Hepatocyte (in vitro differentiated cells): ENCODE measurements at regions not wholly inside any gene's neighbourhood (a gene's known extent, or its start where the extent isn't known, plus 50 kb on each side); places are given as distances from the start of the nearest gene placed in this dataset.

Experiments used
- DNase-seq: peaks from one replicate; pipeline ENCODE4 v3.0.0-alpha.2; 2016; ENCODE audit warnings: low spot score
- H2AFZ ChIP-seq: fragments of 200-600 bp; sonication (generic); 2 replicates; pipeline ENCODE4 v1.6.0; 2016; ENCODE audit warnings: antibody characterized with exemption, mild to moderate bottlenecking
- H3K27ac ChIP-seq: fragments of 200-600 bp; sonication (generic); 2 replicates; pipeline ENCODE4 v1.5.1; 2016; ENCODE audit warnings: mild to moderate bottlenecking
- H3K27me3 ChIP-seq: fragments of 200-600 bp; sonication (generic); 2 replicates; pipeline ENCODE4 v1.6.1; 2016
- H3K36me3 ChIP-seq: fragments of 200-600 bp; sonication (generic); replicated peaks from 2 replicates; pipeline ENCODE4 v1.5.1; 2016; ENCODE audit warnings: low read depth; ENCODE audit not compliant: insufficient read depth
- H3K4me1 ChIP-seq: fragments of 200-600 bp; sonication (generic); 2 replicates; pipeline ENCODE4 v1.5.1; 2016; ENCODE audit warnings: mild to moderate bottlenecking, moderate library complexity; ENCODE audit not compliant: insufficient read depth
- H3K4me2 ChIP-seq: fragments of 200-600 bp; sonication (generic); 2 replicates; pipeline ENCODE4 v1.6.0; 2016
- H3K4me3 ChIP-seq: fragments of 200-600 bp; sonication (generic); 2 replicates; pipeline ENCODE4 v1.5.1; 2016; ENCODE audit warnings: mild to moderate bottlenecking
- H3K79me2 ChIP-seq: fragments of 200-600 bp; sonication (generic); 2 replicates; pipeline ENCODE4 v1.6.0; 2017; ENCODE audit warnings: mild to moderate bottlenecking
- H3K9me2 ChIP-seq: fragments of 200-600 bp; sonication (generic); replicated peaks from 2 replicates; pipeline ENCODE4 v1.6.0; 2017; ENCODE audit warnings: mild to moderate bottlenecking; ENCODE audit not compliant: insufficient read depth
- H3K9me3 ChIP-seq: fragments of 200-600 bp; sonication (generic); 2 replicates; pipeline ENCODE4 v1.5.1; 2016; ENCODE audit warnings: low read depth, mild to moderate bottlenecking
- H4K20me1 ChIP-seq: fragments of 200-600 bp; sonication (generic); 2 replicates; pipeline ENCODE4 v1.6.0; 2016; ENCODE audit warnings: mild to moderate bottlenecking; ENCODE audit not compliant: insufficient read depth, poor library complexity, severe bottlenecking
- EZH2 ChIP-seq: fragments of 200-600 bp; sonication (generic); IDR thresholded peaks from 2 replicates; pipeline ENCODE4 v1.6.1; 2016; ENCODE audit warnings: antibody characterized with exemption, mild to moderate bottlenecking, borderline replicate concordance
- EZH2phosphoT487 ChIP-seq: fragments of 200-600 bp; sonication (generic); IDR thresholded peaks from one replicate; pipeline ENCODE4 v1.6.1; 2018; ENCODE audit warnings: antibody characterized with exemption, mild to moderate bottlenecking, low read depth, moderate library complexity; ENCODE audit not compliant: unreplicated experiment, severe bottlenecking
- WGBS: methylation state at CpG from one replicate; pipeline ENCODE4 v1.1.6; 2016; ENCODE audit warnings: low lambda C conversion rate; ENCODE audit errors: missing lambda C conversion rate; 5-methylcytosine and 5-hydroxymethylcytosine counted together
- TF ChIP-seq, protein P1 (sequence below): fragments of 200-600 bp; sonication (generic); IDR thresholded peaks from 2 replicates; pipeline ENCODE4 v1.5.1; 2016; ENCODE audit warnings: antibody characterized with exemption, mild to moderate bottlenecking; ENCODE audit not compliant: poor library complexity

DNA sequence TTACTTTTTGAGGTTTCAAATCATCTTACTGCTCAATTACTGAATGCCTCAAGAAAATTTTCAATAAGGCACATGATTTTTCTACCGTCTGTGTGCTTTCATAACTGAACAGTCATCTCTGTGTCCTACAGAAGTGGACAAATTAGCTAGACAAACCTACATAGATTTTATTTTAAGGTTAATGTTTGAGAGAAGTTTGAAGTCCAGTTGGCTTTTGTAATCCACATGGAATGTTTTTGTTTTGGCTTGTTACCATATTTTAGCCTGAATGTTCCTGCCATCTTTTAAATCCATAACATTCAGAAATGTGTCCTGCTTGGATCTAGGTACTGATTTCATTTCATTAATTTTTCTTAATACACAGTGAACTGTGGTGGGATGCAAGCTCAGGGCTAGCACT is 730.1 kb downstream of the IGSF11 start:
- H3K9me2 ChIP-seq, result no peaks in the 10 kb centered on the region
- no peaks in the 10 kb centered on the region for H3K27me3 ChIP-seq
- no peaks in the 10 kb centered on the region for H3K36me3 ChIP-seq
- H3K79me2 ChIP-seq, result no peaks in the 10 kb centered on the region
- H3K9me3 ChIP-seq, result no peaks in the 10 kb centered on the region
- WGBS, result 43% methylated on average over 1 of the region's 1 CpG
- no peak overlapping the region for H3K4me2 ChIP-seq
- H3K27ac ChIP-seq, result no peak overlapping the region
- no peak for DNase-seq
- H2AFZ ChIP-seq, result no peak overlapping the region
- H3K4me3 ChIP-seq, result no peak overlapping the region
- TF ChIP-seq, protein P1, sequence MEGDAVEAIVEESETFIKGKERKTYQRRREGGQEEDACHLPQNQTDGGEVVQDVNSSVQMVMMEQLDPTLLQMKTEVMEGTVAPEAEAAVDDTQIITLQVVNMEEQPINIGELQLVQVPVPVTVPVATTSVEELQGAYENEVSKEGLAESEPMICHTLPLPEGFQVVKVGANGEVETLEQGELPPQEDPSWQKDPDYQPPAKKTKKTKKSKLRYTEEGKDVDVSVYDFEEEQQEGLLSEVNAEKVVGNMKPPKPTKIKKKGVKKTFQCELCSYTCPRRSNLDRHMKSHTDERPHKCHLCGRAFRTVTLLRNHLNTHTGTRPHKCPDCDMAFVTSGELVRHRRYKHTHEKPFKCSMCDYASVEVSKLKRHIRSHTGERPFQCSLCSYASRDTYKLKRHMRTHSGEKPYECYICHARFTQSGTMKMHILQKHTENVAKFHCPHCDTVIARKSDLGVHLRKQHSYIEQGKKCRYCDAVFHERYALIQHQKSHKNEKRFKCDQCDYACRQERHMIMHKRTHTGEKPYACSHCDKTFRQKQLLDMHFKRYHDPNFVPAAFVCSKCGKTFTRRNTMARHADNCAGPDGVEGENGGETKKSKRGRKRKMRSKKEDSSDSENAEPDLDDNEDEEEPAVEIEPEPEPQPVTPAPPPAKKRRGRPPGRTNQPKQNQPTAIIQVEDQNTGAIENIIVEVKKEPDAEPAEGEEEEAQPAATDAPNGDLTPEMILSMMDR, result no peak
- TF ChIP-seq EZH2 (no peak), EZH2phosphoT487 (no peak)
- H4K20me1 ChIP-seq, result no peaks in the 10 kb centered on the region
- no peaks in the 10 kb centered on the region for H3K4me1 ChIP-seq

DNA sequence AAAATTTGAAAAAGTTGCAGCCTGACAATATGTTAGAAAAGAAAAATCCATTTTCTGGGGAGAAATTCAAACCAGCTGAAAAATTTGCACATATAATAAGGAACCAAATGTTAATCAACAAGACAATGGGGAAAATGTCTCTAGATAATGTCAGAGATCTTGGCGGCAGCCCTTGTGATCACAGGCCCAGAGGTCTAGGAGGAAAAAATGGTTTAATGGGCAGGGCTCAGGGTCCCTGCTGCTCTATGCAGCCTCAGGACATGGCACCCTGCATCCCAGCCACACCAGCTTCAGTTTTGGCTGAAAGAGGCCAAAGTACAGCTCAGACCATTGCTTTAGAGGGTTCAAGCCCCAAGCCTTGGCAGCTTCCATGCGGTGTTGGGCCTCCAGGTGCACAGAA is 701.9 kb downstream of the IGSF11 start:
- no peak for DNase-seq
- no peak for TF ChIP-seq EZH2phosphoT487
- TF ChIP-seq, protein P1, result no peak
- no peak for TF ChIP-seq EZH2
- Histone ChIP-seq H3K79me2 (no peaks in the 10 kb centered on the region), H4K20me1 (no peaks in the 10 kb centered on the region), H2AFZ (no peak overlapping the region), H3K9me3 (no peaks in the 10 kb centered on the region), H3K4me1 (no peaks in the 10 kb centered on the region), H3K27me3 (no peaks in the 10 kb centered on the region), H3K36me3 (no peaks in the 10 kb centered on the region), H3K4me3 (no peak overlapping the region), H3K4me2 (no peak overlapping the region), H3K9me2 (no peaks in the 10 kb centered on the region), H3K27ac (no peak overlapping the region)
- 97% methylated on average over 2 of the region's 2 CpGs for WGBS

DNA sequence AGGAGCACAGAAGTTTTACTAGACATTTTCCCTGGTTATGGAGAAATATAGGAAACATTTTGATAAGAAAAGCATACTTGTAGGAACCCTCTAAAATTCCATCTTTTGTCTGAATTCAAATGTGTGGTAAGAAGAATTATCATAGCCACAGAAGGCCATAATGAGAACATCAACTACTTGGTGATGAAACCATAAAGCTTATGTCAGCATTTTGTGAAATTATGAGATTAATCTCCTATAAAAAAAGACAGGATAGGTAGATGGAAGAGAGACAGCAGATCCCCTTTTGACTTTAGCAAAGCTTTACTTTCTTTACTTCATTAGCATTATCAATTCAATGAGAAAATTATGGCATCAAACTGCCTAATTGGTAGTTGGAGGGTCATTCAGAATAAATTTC is 697.0 kb downstream of the IGSF11 start:
- Histone ChIP-seq H3K27ac (no peak overlapping the region), H2AFZ (no peak overlapping the region), H3K4me3 (no peak overlapping the region), H3K9me2 (no peaks in the 10 kb centered on the region), H3K9me3 (no peaks in the 10 kb centered on the region), H3K4me2 (no peak overlapping the region), H4K20me1 (no peaks in the 10 kb centered on the region), H3K36me3 (no peaks in the 10 kb centered on the region), H3K27me3 (no peaks in the 10 kb centered on the region), H3K79me2 (no peaks in the 10 kb centered on the region), H3K4me1 (no peaks in the 10 kb centered on the region)
- TF ChIP-seq EZH2 (no peak), EZH2phosphoT487 (no peak)
- TF ChIP-seq, protein P1, result no peak
- no peak for DNase-seq

DNA sequence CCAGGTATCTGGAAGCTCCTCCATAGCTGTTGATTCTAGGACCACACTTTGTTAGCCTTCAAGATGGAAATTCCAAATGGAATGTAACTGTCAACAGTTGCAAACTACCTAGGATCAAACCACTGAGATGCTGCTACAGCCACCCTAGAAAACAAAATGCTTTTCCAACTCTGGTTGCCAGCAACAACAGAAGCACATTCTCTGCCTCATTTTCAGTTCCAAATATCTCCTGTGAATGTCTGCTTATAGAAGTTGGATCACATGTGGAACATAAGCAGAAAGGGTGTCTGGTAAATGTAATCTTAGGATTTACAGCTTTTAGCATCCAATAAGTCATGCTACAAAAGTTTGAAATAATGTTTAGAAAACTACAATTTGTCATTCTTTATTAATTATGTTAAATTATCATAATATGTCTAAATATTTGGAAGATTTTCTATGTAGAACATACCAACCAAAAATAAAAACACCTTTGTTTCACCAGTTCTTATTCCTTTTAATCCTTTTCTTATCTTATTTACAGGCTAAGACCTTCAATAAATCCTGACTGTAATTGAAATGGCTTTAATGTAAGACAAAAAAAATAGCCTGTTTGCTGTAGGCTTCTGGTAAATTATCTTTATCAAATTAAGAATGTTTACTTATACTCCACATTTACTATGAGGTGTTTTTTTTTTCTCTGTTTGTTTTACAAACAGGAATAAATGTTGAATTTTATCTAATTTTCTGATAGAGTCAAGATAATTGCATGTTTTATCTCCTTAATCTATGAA is 687.1 kb downstream of the IGSF11 start:
- no peak for DNase-seq
- H4K20me1 ChIP-seq, result no peaks in the 10 kb centered on the region
- no peak overlapping the region for H2AFZ ChIP-seq
- no peaks in the 10 kb centered on the region for H3K79me2 ChIP-seq
- H3K9me3 ChIP-seq, result no peaks in the 10 kb centered on the region
- H3K4me3 ChIP-seq, result no peak overlapping the region
- H3K4me1 ChIP-seq, result no peaks in the 10 kb centered on the region
- no peaks in the 10 kb centered on the region for H3K27me3 ChIP-seq
- TF ChIP-seq EZH2 (no peak), EZH2phosphoT487 (no peak)
- TF ChIP-seq, protein P1, result no peak
- no peak overlapping the region for H3K27ac ChIP-seq
- H3K36me3 ChIP-seq, result no peaks in the 10 kb centered on the region
- no peaks in the 10 kb centered on the region for H3K9me2 ChIP-seq
- no peak overlapping the region for H3K4me2 ChIP-seq
